ENCODE measurements at regions not wholly inside any gene's neighbourhood (a gene's known extent, or its start where the extent isn't known, plus 50 kb on each side); places are given as distances from the start of the nearest gene placed in this dataset.

DNA sequence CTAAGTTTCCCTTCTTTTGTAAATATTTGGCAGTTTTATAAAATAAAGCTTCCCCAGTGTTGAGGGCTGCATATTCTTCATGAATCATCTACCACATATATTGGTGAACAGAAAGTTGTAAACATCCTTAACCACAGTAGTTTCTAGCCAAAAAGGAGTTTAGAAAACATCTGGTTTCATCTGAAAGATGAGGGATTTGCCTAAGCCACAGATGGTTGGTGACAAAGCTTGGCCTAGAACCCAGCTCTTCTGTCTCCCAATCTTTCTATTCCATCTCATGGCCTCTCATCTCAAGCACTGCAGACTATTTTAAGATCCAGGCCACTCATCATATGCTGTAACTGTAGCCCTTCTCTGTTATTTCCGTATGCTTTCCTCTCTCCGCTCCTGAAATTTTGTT lies 232.3 kb upstream of the TRPM3 start:
- no peak for TF ChIP-seq KDM1A (IDR thresholded peaks at IDR 0.05; ENCODE audit: low read depth)
- no peak for TF ChIP-seq EP300 (IDR thresholded peaks at IDR 0.05)
- no peak for TF ChIP-seq CTCF (IDR thresholded peaks at IDR 0.05)
- TF ChIP-seq KDM5A (IDR thresholded peaks at IDR 0.05) = no peak
- TF ChIP-seq, protein P1, sequence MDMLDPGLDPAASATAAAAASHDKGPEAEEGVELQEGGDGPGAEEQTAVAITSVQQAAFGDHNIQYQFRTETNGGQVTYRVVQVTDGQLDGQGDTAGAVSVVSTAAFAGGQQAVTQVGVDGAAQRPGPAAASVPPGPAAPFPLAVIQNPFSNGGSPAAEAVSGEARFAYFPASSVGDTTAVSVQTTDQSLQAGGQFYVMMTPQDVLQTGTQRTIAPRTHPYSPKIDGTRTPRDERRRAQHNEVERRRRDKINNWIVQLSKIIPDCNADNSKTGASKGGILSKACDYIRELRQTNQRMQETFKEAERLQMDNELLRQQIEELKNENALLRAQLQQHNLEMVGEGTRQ (IDR thresholded peaks at IDR 0.05) = no peak
- no peak for TF ChIP-seq POLR2A (IDR thresholded peaks at IDR 0.05; ENCODE audit: low read length)
- TF ChIP-seq, protein P2, sequence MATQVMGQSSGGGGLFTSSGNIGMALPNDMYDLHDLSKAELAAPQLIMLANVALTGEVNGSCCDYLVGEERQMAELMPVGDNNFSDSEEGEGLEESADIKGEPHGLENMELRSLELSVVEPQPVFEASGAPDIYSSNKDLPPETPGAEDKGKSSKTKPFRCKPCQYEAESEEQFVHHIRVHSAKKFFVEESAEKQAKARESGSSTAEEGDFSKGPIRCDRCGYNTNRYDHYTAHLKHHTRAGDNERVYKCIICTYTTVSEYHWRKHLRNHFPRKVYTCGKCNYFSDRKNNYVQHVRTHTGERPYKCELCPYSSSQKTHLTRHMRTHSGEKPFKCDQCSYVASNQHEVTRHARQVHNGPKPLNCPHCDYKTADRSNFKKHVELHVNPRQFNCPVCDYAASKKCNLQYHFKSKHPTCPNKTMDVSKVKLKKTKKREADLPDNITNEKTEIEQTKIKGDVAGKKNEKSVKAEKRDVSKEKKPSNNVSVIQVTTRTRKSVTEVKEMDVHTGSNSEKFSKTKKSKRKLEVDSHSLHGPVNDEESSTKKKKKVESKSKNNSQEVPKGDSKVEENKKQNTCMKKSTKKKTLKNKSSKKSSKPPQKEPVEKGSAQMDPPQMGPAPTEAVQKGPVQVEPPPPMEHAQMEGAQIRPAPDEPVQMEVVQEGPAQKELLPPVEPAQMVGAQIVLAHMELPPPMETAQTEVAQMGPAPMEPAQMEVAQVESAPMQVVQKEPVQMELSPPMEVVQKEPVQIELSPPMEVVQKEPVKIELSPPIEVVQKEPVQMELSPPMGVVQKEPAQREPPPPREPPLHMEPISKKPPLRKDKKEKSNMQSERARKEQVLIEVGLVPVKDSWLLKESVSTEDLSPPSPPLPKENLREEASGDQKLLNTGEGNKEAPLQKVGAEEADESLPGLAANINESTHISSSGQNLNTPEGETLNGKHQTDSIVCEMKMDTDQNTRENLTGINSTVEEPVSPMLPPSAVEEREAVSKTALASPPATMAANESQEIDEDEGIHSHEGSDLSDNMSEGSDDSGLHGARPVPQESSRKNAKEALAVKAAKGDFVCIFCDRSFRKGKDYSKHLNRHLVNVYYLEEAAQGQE (IDR thresholded peaks at IDR 0.05) = no peak
- no peak for TF ChIP-seq TP53 (CRISPR knock-in tag; IDR thresholded peaks at IDR 0.05)
- no peak for TF ChIP-seq CHD2 (IDR thresholded peaks at IDR 0.05; ENCODE audit: low read length, partially characterized antibody)
- no peak for TF ChIP-seq MAFK (IDR thresholded peaks at IDR 0.05; ENCODE audit: partially characterized antibody)
- no peak for TF ChIP-seq ELK1 (IDR thresholded peaks at IDR 0.05; ENCODE audit: low read depth, low read length)
- no peak for TF ChIP-seq RCOR1 (IDR thresholded peaks at IDR 0.05; ENCODE audit: low read depth, low read length)

Data from A549 (cell line).